Activated CD4-positive, alpha-beta T cell treated with anti-CD3 and anti-CD28 coated beads for 48 hours (primary cell): ENCODE measurements at regions not wholly inside any gene's neighbourhood (a gene's known extent, or its start where the extent isn't known, plus 50 kb on each side); places are given as distances from the start of the nearest gene placed in this dataset.

Experiments used
- DNase-seq: peaks from one replicate; pipeline ENCODE4 v3.0.0-alpha.2; 2020

GRCh38 chr16:13397126-13397525 is 495.7 kb downstream of the SHISA9 start:
- DNase-seq, result no peak

DNA sequence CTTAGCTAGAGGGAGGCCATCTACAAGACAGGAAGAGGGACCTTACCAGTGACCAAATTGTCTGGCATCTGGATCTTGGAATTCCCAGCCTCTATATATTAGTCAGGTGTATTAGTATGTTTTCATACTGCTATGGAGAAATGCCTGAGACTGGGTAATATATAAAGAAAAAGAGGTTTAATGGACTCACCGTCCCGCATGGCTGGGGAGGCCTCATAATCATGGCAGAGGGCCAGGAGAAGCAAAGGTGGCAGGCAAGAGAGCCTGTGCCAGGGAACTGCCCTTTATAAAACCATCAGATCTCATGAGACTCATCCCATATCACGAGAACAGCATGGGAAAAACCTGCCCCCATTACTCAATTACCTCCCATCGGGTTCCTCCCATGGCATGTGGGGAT is 500.2 kb downstream of the SHISA9 start:
- DNase-seq, result no peak

- DNase-seq, result no peak
Observed at GRCh38 chr16:13402601-13403000, 501.2 kb downstream of the SHISA9 start.

DNA sequence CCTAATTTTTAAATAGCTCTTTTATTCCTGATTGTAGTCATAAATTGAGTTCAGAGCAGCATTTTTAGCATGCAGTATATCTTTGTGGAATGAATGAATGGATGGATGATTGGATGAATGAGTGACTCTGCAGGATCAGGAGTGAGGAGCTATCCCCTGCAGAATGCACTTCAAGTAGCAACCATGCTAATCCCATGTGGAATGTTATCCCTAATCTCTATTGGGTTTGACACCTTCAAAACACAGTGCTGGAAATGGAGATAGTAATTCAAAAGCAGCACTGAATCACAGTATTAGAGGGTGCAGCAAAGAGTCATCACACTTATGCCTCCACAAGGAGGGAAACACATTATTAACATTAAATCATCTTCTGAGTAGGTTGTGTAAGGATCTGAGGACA is 501.9 kb downstream of the SHISA9 start:
- DNase-seq, result no peak

- DNase-seq, result no peak
Observed at GRCh38 chr16:13414154-13414553, 505.8 kb upstream of the ERCC4 start.

GRCh38 chr16:13419589-13419988 is 500.4 kb upstream of the ERCC4 start:
- no peak for DNase-seq

DNA sequence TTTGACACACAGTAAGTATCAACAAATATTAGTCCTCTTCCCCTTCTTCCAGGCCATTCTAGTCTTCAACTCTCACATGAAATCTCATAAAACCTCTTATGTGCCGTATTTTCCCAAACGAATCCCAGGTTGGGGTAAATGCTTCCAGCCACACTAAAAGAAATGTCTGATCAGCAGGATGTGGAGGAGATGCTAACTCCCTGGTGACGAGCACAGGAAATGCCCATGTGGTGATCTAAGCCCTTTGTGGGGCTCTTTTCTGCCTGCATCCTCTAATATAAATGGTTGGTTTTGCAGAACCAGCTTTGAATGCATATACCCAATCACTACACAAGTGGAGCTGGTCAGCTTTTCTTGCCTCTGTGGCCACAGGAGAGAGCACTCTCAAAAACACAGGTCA is 498.2 kb upstream of the ERCC4 start:
- DNase-seq, result no peak

DNA sequence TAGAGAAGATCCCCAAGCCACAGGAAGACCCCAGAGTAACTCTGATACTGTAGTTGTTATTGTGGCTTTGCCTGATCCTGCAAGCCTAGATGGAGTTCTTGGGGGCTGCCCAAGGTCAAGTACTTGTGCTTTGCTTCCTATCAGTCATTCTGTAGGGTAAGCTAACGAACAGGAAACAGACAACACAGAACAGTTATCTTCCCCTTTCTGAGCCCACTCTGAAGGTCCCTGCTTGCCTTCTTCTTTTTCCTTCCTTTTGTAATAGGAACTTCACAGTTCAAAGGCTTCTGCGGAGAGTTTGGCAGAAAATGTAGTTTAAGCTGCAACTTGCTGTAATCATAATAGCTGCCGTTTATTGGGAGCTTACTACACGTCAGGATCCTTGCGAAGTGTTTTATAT is 494.1 kb upstream of the ERCC4 start:
- no peak for DNase-seq

GRCh38 chr16:13426269-13426668 is 493.7 kb upstream of the ERCC4 start:
- DNase-seq, result no peak

DNA sequence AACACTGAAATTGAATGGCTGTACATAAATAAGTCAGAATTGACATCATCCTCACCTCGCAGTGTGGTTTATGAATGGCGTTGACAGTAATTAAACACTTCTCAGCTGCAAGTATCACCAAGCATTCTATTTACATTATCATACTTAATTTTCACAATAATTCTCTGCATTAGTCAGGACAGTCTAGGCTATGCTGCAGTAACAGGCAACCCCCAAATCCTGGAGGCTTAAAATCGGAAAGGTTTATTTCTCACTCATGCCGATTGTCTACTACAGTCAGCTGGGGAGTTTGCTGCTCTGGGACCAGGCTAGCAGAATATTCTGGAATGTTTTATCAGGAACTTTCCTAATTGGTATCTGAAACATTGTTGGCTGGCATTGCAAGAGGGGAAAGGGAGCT is 493.2 kb upstream of the ERCC4 start:
- no peak for DNase-seq

GRCh38 chr16:13427943-13428342 is 492.0 kb upstream of the ERCC4 start:
- no peak for DNase-seq

- DNase-seq, result no peak
Observed at GRCh38 chr16:13429416-13429815, 490.5 kb upstream of the ERCC4 start.

DNA sequence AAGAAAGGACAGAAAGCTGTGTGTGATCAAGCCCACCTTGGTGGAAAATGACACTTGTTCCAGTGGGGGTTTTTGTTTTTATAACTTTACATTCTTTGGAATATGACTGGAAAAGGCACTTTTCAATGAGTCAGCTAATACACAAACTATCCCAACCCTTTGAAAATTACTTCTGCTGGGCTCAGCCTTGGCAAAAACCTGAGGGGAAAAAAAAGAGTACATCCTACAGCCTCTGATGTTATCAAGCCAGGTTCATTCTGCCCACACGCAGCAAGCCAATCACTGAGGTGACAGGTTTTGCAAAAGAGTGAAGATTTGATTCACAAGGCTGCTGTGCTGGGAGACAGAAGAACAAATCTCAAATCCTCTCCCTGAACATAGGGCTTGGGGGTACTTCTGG is 484.5 kb upstream of the ERCC4 start:
- DNase-seq, result peak; percentile 5

- DNase-seq, result no peak
Observed at GRCh38 chr16:13435873-13436474, 484.0 kb upstream of the ERCC4 start.

DNA sequence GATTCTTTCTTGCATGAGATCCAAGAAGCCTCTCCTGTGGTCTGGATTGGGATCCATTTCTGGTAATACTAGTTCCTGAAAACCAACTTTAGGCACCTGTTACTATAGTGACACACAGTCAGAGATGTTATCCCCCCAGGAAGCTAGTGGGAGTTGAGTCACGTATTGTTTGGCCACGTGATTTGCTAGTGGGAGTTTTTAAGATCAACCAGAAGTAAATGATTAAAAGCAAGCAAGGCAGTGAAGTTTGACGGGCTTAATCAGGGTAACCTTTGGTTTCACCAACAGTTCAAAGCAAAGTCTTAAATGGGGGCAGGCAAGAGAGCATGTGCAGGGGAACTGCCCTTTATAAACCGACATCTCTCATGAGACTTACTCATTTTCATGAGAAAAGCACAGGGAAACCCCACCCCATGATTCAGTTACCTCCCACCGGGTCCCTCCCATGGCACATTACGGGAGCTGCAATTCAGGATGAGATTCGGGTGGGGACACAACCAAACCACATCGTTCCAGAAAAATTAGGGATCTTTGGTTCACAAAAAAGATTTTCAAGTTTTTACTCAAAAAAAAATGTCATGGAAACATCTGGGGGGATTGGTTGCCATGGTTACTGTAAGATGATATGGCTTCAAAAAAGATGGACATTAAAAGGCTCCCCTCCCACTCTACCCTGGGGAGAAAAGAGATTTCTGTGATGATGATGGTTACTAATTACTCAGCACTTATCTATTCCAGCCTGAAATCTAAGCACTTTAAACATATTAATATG is 483.1 kb upstream of the ERCC4 start:
- DNase-seq, result peak; percentile 14

DNA sequence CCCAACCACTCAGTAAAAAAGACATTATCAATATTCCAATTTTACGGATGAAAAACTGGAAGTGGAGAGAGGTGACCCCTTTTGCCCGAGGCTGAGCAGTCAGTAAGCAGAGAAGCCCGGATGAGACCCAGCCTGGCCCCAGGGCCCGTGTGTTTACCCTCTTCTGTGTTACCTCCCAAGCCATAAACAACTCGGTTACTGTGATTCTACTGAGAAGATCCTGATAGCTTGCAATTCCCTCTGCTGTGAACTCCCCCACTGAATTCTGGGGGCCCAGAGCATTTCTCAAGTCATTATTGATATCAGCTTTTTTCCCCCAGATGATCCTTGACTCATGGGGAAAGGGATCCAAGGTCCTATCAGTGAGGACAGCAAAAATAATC is 482.6 kb upstream of the ERCC4 start:
- DNase-seq, result no peak

GRCh38 chr16:13438064-13438463 is 481.9 kb upstream of the ERCC4 start:
- DNase-seq, result no peak

DNA sequence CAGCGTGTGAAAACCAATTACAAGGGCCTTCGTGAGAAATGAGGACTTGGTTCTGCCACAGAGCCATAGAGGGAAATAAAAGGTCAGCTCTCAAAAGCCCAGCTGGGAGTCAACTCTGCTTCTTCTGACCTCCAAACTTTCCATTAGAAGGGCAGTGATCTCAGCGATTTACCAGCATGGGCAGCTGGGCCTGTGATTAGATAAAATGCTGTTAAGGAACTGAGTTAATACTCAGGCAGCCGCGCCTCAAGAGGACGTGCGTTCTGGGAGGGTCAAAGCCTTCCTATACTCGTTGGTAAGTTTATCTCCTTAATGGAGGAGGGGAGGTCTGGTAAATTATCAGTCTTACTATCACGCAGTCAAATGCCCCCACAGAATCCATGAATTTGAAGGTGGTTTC is 480.2 kb upstream of the ERCC4 start:
- DNase-seq, result no peak

DNA sequence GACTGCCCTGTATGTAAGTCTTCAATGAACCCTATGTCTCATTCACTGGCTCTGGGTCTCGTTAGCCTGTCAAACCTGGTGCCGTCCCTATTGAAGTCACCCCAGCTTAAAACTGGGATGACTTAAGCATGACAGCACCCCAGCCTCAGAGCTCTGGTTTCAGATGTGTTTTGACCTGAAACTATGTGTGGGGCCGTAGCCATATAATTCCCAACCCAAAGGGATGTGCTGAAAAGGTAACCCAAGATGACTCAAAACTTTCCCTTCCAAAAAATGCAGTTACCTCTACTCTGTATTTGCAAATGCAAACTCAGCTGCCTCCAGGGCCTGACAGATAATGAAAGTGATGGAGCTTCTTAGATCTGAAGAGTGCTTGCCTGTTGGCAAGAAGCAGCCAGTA is 478.3 kb upstream of the ERCC4 start:
- DNase-seq, result peak; percentile 17

- DNase-seq, result no peak
Observed at GRCh38 chr16:13448346-13448745, 471.6 kb upstream of the ERCC4 start.

DNA sequence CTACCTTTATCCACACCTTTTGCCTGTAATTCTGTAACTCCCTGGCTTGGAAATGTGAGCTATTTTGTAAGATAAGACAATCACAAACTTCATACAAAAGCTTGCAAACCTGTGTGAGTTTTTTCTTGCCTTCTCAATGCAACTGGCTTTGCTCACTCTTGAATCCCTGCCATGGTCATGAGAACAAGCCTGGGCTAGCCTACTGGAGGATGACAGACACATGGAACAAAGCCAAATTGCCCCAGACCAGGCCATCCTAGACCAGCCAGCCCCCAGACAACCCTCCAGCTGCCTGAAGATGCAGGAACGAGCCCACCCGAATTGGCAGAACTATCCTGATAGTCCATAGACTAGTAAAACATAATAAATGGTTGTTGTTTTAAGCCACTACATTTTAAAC is 466.6 kb upstream of the ERCC4 start:
- no peak for DNase-seq

GRCh38 chr16:13453938-13454553 is 465.9 kb upstream of the ERCC4 start:
- DNase-seq, result peak; percentile 44

DNA sequence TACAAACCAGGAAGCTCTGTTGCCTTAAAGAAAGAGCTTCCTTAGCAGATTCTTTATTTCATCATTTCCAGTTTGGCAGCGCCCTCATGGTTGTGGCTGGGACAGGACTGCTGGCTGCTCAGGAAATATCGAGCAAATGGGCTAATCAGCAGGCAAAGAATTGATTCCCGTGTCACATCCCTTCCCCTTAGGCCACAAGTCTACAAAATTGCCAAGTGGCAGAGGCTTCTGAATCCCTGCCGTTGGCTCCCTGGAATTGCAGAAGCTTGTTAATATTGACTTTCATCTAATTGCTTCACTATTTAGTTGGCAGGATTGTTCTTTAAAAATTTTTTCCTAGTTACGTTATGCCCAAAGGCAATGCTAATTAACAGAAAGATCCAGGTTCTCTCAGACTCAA is 456.3 kb upstream of the ERCC4 start:
- no peak for DNase-seq

DNA sequence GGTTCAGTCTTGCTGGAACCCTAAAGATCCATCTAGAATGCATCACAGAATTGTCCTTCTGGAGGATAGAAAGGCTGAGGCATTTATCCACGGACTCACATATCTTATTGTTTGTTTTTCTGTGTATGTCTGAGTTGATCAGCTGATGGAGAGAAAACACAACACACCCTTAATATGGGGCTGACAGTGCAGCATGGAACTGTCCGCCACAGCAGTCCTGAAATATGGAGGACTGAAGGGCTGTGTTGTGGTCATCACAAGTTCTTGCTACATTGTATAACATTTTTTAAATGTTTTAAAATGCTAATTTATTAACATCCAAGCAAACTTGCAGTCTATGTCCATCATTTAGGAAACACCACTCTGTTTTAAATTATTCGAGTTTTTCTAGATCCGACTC is 448.9 kb upstream of the ERCC4 start:
- no peak for DNase-seq

GRCh38 chr16:13478991-13479390 is 441.0 kb upstream of the ERCC4 start:
- no peak for DNase-seq
